ENCODE measurements at regions not wholly inside any gene's neighbourhood (a gene's known extent, or its start where the extent isn't known, plus 50 kb on each side); places are given as distances from the start of the nearest gene placed in this dataset.
"Not testable (repeated sequence)": the region's sequence is repeated elsewhere in the genome, so short reads cannot be mapped to it uniquely, and the experiment has no call there.

DNA sequence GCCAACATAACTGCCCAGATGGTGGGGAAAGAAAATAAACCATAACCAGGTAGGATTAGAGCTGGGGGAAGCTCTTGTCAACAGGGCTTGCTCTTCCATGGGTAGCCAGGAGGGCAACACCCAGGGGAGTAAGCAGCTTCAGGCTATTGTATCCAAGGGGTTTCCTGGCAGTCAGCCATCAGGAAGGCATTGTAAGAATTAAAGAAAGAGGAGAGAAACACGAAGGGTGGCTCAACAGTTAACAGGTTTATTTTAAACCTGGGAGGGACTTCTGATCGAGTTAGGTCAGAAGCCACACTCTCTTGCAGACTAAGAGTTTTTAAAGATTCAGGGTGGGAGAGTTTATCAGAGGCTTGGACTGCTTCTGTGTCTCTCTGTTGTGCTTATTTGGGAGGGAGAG, 114.2 kb downstream of the QRSL1 start:
- no peak for DNase-seq

GRCh38 chr6:106740287-106740686, 110.9 kb downstream of the QRSL1 start:
- DNase-seq: no peak

- no peak for DNase-seq
These were observed 110.0 kb downstream of the QRSL1 start for GRCh38 chr6:106739387-106739786.

DNA sequence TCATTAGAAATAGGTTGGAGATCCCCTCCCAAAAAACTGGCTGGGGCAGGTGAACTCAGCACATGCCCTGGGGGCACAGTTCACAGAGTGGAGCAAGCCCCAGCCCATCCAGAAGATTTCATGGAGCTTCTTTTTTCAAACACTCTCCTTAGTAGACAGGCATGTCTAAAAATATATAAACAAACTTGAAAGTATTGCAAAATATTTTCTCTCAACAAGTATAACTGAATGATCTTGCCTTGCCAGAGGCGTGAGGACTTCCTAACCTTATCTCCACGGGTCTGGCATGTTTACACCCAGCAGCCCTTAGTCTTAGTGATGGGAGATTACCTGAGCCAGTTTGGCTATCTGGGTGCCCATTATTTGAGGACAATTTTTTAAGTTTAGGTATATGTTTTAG, 107.1 kb downstream of the QRSL1 start:
- DNase-seq: no peak

DNA sequence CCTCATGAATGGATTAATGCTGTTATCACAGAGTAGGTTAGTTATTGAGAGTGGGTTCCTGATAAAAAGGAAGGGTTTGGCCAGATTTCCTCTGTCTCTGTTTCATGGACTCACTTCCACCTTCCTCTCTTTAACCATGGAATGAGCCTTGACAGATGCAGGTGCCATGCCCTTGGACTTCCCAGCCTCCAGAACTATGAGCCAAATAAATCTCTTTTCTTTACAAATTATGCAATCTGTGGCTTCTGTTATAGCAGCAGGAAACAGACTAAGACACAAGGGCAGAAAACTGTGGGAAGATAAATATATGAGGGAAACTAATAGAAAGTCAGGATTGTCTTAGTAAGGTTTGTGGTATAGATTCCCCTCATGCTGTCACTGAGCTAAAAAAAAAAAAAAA, 106.5 kb downstream of the QRSL1 start:
- no peak for DNase-seq

DNA sequence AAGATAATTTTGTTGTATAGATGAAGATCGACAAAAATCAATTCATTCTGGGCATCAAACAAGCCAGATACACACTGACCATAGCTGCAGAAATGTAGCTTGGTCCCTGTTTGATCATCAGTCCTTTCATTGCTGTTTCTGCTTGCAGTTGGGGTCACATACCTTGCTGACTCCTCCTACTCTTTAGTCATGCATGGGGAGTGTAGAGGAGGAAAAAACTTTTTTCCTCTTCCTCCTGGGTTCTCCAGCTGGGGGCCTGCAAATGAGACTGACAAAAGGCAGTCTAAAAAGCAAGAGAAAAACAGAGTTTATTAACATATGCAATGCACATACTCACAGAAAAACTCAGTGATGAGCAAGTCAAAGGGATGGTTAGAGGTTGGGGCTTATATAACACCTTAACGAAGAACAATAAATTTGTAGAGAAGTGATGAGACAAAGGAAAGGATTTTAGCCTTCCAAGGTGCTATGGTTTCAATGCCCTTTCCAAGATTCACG, 105.8 kb downstream of the QRSL1 start:
- DNase-seq: no peak

- DNase-seq: no peak
These were observed 104.0 kb downstream of the QRSL1 start for GRCh38 chr6:106733386-106733785.

- DNase-seq: no peak
These were observed 103.1 kb downstream of the QRSL1 start for GRCh38 chr6:106732376-106732940.

GRCh38 chr6:106731843-106732160, 102.4 kb downstream of the QRSL1 start:
- no peak for DNase-seq

DNA sequence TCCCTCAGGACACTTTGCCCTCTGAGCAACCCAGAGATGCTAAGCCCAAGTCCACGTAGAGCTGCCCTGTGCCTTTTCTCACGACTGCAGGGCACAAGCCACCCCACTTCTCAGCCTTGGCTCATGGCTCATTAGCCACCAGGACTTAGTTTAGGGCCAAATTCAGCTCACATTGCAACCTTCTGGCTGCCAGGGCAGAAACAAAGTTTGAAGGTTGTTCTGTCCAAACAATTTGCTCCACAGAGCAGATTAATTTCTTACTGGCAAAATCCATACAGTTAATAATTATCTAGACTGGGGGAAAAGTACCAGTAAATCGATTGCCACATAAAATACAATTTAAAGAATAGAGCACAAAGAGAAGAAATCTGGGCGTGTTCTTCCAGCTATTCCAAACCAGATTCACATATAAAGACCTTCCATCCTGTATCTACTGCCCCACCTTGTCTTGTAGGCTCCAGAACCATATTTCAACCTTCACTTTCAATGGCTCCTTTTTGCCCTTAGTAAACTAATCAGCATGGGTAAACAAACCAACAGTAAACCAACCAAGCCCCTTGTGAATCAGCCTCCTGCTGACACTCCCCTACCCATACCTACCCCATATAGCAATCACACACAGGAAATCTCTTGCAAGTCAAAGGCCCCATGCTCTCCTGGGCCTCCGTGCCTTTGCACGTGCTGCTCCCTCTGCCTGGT, 101.9 kb downstream of the QRSL1 start:
- no peak for DNase-seq

- no peak for DNase-seq
These were observed 101.3 kb downstream of the QRSL1 start for GRCh38 chr6:106730718-106731117.

DNA sequence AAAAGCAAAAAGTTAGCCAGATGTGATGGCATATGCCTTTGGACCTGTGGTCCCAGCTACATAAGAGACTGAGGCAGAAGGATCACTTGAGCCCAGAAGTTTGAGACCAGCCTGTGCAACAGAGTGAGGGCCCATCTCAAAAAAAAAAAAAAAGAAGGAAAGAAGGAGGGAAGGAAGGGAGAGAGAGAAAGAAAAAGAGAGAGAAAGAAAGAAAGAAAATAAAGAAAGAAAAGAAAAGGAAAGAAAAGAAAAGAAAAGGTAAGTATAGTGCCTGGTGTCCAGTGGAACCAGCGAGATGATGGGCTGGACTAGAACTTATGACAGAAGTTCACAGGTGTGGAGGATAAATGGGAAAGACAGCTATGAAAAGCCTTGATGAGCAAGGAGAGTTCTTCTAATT, 100.9 kb downstream of the QRSL1 start:
- DNase-seq: no peak

GRCh38 chr6:106729841-106730240, 100.5 kb downstream of the QRSL1 start:
- peak in 1 of 2 experiments; percentile 49 for DNase-seq

- DNase-seq: no peak
These were observed 99.0 kb downstream of the QRSL1 start for GRCh38 chr6:106728296-106728870.

DNA sequence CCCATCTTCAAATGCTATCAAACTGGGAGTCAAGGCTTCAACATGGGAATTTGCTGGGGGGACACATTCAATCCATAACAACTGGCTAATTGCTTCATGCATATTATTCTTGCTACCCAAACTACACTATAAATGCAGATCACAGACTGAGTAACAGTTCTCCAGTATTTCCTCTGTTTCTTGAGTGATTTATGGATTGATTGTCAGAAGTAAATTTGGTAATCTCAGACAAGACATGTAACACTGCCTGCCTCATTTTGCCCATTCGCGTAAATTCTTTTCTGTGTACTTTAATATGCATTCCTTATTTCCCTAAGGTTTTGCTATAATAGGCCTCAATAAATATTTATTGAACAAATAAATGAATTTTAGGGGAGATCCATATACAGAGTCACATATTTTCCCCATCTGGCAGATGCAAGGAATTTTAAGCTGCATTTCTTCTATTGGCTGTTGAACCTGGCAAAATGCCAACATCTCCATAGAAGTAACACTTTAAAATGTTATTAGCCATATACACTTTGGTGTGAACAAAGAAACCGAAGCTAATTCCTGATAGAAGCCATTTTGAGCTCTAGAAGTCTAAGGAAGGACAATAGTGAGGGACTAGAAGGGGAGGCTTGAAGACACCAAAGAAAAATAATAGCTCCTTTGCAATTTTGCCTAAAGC, 98.2 kb downstream of the QRSL1 start:
- DNase-seq: no peak

DNA sequence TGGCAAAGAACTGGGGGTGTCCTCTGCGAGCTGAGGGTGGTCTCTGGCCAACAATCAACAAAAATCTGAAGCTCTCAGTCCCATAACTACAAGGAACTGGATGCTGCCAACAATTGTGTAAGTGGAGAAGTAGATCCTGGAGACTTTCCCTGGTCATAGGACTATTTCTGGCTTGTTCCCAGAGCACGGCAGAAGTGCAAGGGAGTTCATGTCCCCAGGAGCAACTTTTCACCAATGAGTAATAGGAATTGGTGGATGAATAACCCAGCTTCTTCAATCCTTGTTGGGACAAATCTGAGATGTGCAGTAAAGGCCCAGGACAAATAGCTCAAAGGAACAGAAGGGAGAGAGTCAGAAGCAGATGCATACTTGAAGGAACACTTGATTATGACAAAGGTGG, 95.5 kb downstream of the QRSL1 start:
- DNase-seq: no peak

DNA sequence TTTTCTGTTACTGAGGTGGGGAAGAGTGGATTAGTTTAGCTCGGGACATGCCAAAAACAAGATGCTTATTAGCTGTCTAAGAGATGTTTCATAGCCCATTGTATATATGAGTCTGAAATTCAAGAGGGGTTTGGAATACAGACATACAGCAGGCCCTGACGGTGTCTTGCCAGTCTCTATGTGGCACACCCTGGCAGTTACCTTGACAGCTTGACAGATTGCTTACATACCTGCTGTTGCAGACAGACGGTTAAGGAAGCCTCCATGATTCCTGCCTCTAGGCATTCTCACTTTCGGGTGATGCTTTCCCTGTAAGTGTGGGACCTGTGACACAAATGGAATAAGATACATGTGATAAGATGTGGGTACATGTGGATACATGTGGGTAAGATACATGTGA, 95.0 kb downstream of the QRSL1 start:
- DNase-seq: no peak

- DNase-seq: not testable (repeated sequence)
These were observed 94.0 kb downstream of the QRSL1 start for GRCh38 chr6:106723419-106723818.

DNA sequence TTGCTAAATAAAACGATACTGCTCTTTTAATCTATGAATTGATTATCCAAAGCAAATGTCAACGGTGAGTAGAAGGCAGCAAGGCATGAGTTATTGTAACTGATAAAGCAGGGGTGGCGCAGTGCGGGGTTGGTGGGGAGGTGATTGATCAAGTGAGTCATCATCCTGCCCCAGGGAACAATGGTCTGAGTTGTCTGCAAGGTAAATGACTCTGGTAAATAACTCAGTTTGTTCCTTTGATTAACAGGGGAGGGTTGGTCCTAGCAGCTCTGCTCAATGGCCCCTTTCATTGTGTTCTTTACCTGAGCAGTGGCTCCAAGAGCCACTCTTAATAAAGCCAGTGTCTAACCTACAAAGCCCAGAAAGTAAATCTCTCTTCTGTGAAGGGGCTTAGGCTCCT, 91.8 kb downstream of the QRSL1 start:
- DNase-seq: peak in 1 of 2 experiments; percentile 21

Data from NCI-H526 (cell line).